Activated naive CD4-positive, alpha-beta T cell treated with anti-CD3 and anti-CD28 coated beads for 36 hours (primary cell): ENCODE measurements at regions not wholly inside any gene's neighbourhood (a gene's known extent, or its start where the extent isn't known, plus 50 kb on each side); places are given as distances from the start of the nearest gene placed in this dataset.

Experiments used
- CTCF ChIA-PET: fragments of 350-600 bp; sonication (Branson Sonifier 250); formaldehyde crosslinking; loops from one replicate; lab custom pipeline; 2021; ENCODE audit warnings: antibody characterized with exemption; lab: Charles Lee
- DNase-seq: peaks from one replicate; pipeline ENCODE4 v3.0.0-alpha.2; 2020
- H3K27ac Mint-ChIP-seq: one replicate; pipeline ENCODE4 v1.8.0; 2021; ENCODE audit warnings: mild to moderate bottlenecking, mixed read lengths
- H3K27me3 Mint-ChIP-seq: one replicate; pipeline ENCODE4 v1.8.0; 2021; ENCODE audit warnings: low read depth, mixed read lengths
- H3K36me3 Mint-ChIP-seq: one replicate; pipeline ENCODE4 v1.8.0; 2021; ENCODE audit warnings: low read depth, mixed read lengths
- H3K4me1 Mint-ChIP-seq: one replicate; pipeline ENCODE4 v1.8.0; 2021; ENCODE audit warnings: low read depth, mixed read lengths
- H3K4me3 Mint-ChIP-seq: one replicate; pipeline ENCODE4 v1.8.0; 2021; ENCODE audit warnings: mild to moderate bottlenecking, moderate library complexity, mixed read lengths
- H3K9me3 Mint-ChIP-seq: one replicate; pipeline ENCODE4 v1.8.0; 2021; ENCODE audit warnings: mixed read lengths
- intact Hi-C: fragments of 100-400 bp; cut with micrococcal nuclease; formaldehyde crosslinking; loops from one replicate; pipeline ENCODE4 v1.15.1; 2023

DNA sequence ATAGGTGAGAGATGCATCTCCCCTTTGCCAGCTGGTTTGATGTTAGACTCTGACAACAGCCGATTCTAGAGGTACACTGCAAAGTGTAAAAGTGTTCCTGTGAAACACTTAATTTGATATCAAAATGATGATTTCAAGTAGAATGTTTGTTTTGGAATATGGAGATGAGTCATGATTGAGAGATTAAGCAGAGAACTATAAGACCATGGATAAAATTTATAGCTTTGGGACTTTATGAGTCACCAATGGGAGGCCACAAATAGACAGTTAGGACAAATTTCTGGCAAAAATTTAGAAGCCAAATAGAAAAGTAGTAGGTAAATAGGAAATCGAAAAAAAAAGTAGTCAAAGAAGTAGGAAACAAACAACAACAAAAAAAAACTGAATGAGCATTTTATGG lies 672.5 kb downstream of the NSUN3 start:
- CTCF ChIA-PET: no interaction called here

DNA sequence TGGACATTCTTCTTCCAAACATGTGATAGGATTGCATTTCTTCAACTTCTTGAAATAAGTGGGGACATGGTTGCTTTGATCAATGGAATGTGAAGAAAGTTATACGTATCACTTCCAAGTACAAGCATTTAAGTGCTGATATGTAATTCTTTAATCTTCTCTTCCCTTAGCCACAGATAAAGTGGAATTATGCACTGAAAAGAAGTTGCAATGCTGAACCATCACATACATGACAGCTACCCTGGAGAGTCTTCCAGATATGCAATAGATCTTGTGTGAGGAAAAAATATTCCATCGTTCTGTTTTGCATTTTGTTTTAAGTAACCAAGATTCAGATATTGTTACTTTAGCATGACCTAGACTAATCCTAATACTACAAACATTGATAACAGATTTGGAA lies 674.3 kb downstream of the NSUN3 start:
- Mint-ChIP-seq H3K27me3 (no peaks in the 10 kb centered on the region), H3K36me3 (no peaks in the 10 kb centered on the region), H3K4me3 (no peak overlapping the region), H3K9me3 (peaks cover 4% of the 10 kb centered on the region), H3K4me1 (no peaks in the 10 kb centered on the region), H3K27ac (no peak overlapping the region)
- CTCF ChIA-PET: no interaction called here
- DNase-seq: no peak
- intact Hi-C loops: no loop called here

More for the DNA sequence above, 672.5 kb downstream of the NSUN3 start:
- Mint-ChIP-seq H3K27me3 (no peaks in the 10 kb centered on the region), H3K27ac (no peak overlapping the region), H3K36me3 (no peaks in the 10 kb centered on the region), H3K4me1 (no peaks in the 10 kb centered on the region), H3K9me3 (peaks cover 4% of the 10 kb centered on the region), H3K4me3 (no peak overlapping the region)
- intact Hi-C loops: no loop called here
- DNase-seq: no peak

DNA sequence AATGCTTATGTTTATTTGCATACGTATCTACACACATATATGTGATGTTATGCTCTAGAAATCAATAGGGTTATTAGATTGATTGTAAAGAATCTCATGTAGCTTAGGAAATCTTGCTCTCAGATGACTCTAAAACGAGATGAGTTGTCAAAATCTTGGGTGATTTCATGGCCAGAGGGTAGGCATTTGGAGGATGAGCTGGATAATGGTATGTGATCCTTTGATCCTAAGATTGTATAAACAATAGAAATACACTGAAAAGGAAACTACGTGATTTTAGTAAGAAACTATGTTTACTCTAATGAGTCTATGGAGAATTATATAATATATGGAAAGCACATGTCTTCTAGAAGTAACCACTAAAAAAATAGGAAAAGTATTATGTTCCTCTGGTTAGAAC lies 676.6 kb downstream of the NSUN3 start:
- no peak for DNase-seq
- Mint-ChIP-seq H3K27ac (no peak overlapping the region), H3K4me3 (no peak overlapping the region), H3K4me1 (no peaks in the 10 kb centered on the region), H3K27me3 (no peaks in the 10 kb centered on the region), H3K36me3 (no peaks in the 10 kb centered on the region), H3K9me3 (peaks cover 9% of the 10 kb centered on the region)
- CTCF ChIA-PET: no interaction called here
- intact Hi-C loops: no loop called here

DNA sequence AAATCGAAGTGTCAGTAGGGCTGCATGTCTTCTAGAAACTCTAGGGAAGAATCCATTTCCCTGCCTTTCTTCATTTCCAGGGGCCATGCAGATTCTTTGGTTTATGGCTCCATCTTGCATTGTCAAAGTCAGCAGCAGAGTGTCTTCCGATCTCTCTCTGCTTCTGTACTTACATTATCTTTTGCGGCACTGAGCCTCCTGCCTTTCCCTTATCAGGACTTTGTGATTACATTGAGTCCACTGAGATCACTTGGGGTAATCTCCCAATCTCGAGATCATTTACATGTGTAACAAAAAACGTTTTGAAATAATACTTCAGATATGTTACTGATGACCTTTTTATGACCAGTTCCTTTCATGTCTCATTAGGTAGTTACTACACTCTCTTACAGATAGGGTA lies 695.9 kb downstream of the NSUN3 start:
- Mint-ChIP-seq H3K27me3 (no peaks in the 10 kb centered on the region), H3K4me3 (no peak overlapping the region), H3K9me3 (peaks cover 6% of the 10 kb centered on the region)

DNA sequence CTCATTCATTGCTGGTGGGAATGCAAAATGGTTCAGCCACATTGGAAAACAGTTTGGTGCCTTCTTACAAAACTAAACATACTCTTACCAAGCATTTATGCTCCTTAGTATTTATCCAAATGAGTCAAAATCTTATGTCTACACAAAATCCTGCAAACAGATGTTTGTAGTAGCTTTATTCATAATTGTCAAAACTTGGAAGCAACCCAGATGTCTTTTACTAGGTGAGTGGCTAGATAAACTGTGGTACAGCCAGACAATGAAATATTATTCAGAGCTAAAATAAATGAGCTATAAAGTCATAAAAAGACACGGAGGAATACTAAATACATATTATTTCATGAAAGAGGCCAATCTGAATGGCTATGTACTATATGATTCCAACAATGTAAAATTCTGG lies 709.5 kb downstream of the NSUN3 start:
- Mint-ChIP-seq H3K27ac (no peak overlapping the region), H3K4me1 (no peaks in the 10 kb centered on the region), H3K36me3 (no peaks in the 10 kb centered on the region), H3K9me3 (peaks cover 3% of the 10 kb centered on the region), H3K27me3 (no peaks in the 10 kb centered on the region), H3K4me3 (no peak overlapping the region)
- intact Hi-C loops: no loop called here
- DNase-seq: no peak
- CTCF ChIA-PET: no interaction called here

More for the DNA sequence above, 695.9 kb downstream of the NSUN3 start:
- Mint-ChIP-seq H3K4me1 (no peaks in the 10 kb centered on the region), H3K36me3 (no peaks in the 10 kb centered on the region), H3K27ac (no peak overlapping the region)
- CTCF ChIA-PET: no interaction called here
- intact Hi-C loops: no loop called here
- no peak for DNase-seq

DNA sequence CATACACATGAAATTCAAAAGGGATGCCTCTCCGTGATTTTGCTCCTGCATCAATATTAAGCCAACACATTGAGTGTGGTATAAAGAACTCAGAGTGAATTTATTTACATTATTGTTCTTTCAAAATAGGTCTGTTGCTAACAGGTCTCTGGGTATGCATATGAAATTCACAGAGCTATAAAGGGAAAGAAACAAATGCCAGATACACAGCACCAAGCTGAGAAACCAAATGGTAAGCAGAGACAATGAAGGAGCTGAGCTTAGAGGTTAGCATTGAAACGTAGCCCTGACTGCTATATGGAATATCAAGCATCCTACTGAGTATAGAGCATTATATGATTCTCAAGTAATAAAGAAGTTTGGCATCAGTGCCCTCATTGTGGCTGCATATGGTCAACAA lies 712.9 kb downstream of the NSUN3 start:
- Mint-ChIP-seq H3K36me3 (no peaks in the 10 kb centered on the region), H3K4me1 (no peaks in the 10 kb centered on the region), H3K27me3 (no peaks in the 10 kb centered on the region), H3K27ac (no peak overlapping the region), H3K9me3 (peaks cover 3% of the 10 kb centered on the region), H3K4me3 (no peak overlapping the region)
- CTCF ChIA-PET: no interaction called here
- no peak for DNase-seq
- intact Hi-C loops: no loop called here

DNA sequence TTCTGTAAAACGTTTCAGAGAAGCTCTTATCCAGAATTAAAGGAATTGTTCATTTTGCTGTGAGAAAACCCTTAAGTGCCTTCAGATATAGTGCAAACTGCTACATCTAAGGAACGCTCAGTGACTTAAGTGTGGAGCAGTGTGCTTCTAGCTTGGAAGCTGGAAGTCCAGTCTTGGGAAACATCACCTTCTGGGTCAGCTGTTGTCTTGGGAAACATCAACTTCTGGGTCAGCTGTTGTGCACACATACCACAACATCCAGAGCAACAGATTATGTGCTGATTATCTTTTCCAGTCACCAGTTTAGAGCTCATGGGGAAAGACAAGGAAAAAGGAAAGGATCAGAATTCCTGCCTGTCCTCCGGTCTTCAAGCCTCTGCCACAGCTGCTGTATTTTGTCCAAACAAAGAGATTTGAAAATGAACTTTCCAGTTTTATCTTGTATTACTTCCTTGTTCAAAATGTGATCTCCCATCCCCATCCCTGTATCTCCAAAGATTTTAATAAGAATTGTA lies 713.6 kb downstream of the NSUN3 start:
- H3K4me1 Mint-ChIP-seq: no peaks in the 10 kb centered on the region
- CTCF ChIA-PET: no interaction called here
- H3K27ac Mint-ChIP-seq: no peak overlapping the region

DNA sequence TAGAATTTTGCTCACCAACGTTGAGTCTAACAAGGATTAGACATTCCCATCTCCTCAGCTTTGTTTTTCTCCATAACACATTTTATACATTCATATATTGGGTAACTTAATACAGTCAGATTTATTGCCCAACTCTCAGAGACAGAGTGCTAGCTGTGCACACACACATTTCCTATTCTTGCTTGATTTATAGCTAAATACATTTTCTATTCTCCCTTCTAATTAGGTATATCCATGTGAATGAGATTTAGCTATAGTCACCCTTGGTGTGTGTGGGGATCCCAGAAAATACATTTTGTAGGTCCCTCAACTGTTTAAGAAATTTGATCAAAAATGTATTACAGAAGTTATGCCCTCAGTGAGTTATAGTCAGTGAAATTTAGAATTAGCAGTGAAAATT lies 715.4 kb downstream of the NSUN3 start:
- Mint-ChIP-seq H3K27ac (no peak overlapping the region), H3K27me3 (no peaks in the 10 kb centered on the region), H3K9me3 (peaks cover 2% of the 10 kb centered on the region), H3K4me1 (no peaks in the 10 kb centered on the region), H3K36me3 (no peaks in the 10 kb centered on the region), H3K4me3 (no peak overlapping the region)
- intact Hi-C loops: no loop called here
- CTCF ChIA-PET: no interaction called here
- no peak for DNase-seq

More for the DNA sequence above, 713.6 kb downstream of the NSUN3 start:
- Mint-ChIP-seq H3K36me3 (no peaks in the 10 kb centered on the region), H3K27me3 (no peaks in the 10 kb centered on the region), H3K9me3 (peaks cover 3% of the 10 kb centered on the region), H3K4me3 (no peak overlapping the region)
- intact Hi-C loops: no loop called here
- DNase-seq: no peak

DNA sequence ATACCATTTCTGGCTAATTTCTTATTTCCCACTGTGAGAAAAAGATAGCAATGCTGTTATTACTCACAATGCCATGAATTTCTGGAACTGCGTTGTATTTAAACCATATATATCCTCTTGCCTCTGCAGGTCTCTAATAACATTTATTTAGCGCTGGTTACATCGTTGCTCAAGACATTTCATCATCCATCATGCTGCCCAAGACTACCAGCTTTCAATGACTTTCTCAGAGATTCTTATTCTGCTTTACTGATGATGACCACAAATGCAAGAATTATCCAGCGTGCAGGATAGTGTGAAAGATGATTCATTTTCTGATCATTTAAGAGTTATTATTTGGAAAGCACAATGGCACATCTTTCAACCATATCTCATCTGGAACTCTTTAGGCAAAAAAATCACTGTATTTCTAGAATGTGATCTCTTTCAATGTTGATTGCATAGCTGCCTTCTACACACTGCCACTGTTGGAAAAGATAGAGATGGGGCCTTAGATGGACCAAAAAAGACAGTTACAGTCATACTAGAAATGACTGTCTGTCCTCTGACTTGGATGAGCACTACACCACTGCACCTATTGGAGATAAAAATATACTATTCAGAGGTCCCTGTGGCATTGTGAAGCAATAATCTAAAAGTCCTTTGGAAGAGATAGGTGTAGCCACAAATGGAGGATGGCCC lies 716.1 kb downstream of the NSUN3 start:
- H3K9me3 Mint-ChIP-seq: peaks cover 2% of the 10 kb centered on the region
- no peaks in the 10 kb centered on the region for H3K27me3 Mint-ChIP-seq
- DNase-seq: no peak
- no peak overlapping the region for H3K27ac Mint-ChIP-seq
- no peaks in the 10 kb centered on the region for H3K36me3 Mint-ChIP-seq
- no peaks in the 10 kb centered on the region for H3K4me1 Mint-ChIP-seq
- intact Hi-C loops: no loop called here
- no peak overlapping the region for H3K4me3 Mint-ChIP-seq
- CTCF ChIA-PET: no interaction called here

DNA sequence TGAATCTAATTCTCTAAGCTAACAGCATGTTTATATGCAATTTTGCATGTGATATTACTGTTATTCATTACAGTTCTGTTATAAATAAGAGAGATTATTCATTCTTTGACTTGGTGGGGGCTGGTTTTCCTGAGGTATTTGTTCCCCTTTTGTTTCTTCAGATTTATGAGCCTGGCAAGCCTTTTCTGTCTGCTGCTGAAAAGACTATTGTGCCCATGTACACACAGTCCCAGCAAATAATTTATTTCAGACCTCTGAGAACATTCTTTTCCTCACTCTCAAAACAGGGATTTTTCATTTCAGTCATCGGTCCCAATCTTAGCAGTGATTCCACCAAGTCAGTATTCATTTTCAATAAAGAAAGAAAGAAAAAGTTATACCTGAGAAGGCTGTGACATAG lies 716.8 kb downstream of the NSUN3 start:
- Mint-ChIP-seq H3K4me3 (no peak overlapping the region), H3K27me3 (no peaks in the 10 kb centered on the region), H3K27ac (no peak overlapping the region), H3K4me1 (no peaks in the 10 kb centered on the region), H3K36me3 (no peaks in the 10 kb centered on the region), H3K9me3 (peaks cover 2% of the 10 kb centered on the region)
- intact Hi-C loops: no loop called here
- CTCF ChIA-PET: no interaction called here
- DNase-seq: no peak

DNA sequence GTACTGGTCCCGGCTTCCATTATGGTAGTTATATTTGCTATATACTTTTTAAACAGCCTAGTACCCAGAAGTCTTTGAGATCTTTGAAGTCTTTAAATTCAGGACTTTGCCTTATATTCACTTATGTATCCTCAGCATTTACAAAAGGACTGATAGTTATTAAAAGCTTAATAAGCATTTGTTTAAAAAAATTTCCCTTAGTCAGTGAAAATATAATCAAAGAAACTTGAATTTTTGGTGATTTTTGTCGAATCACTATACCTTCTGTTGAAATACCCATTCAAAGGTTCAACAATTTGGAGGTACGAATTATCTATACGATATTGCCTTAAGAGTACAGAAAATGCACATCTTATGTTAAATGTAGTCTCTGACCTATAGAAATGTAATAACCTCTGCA lies 721.4 kb downstream of the NSUN3 start:
- no peak overlapping the region for H3K27ac Mint-ChIP-seq
- CTCF ChIA-PET: no interaction called here
- H3K36me3 Mint-ChIP-seq: no peaks in the 10 kb centered on the region
- H3K4me1 Mint-ChIP-seq: no peaks in the 10 kb centered on the region
- no peaks in the 10 kb centered on the region for H3K27me3 Mint-ChIP-seq
- no peak overlapping the region for H3K4me3 Mint-ChIP-seq
- DNase-seq: no peak
- peaks cover 3% of the 10 kb centered on the region for H3K9me3 Mint-ChIP-seq
- intact Hi-C loops: no loop called here

DNA sequence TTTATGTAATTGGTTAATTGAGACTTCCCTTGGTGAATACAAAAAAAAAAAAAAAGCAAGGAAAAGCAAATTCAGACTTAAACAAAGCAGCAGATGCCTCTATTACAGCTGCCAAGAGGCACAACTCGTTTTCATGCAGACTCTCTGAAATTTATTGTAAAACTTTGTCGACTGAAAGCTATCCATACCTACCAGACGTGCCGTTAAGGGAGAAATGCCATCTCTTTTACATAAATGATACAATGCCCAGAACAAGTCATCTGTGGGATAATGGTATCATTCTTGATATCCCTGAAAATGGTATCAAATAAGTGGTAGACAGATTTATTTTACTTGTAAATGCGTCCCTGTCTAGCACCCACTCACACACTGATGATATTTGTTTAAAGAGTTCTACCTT lies 724.2 kb downstream of the NSUN3 start:
- Mint-ChIP-seq H3K36me3 (no peaks in the 10 kb centered on the region), H3K4me3 (no peak overlapping the region), H3K9me3 (peaks cover 2% of the 10 kb centered on the region), H3K27ac (no peak overlapping the region), H3K4me1 (no peaks in the 10 kb centered on the region), H3K27me3 (no peaks in the 10 kb centered on the region)
- intact Hi-C loops: no loop called here
- no peak for DNase-seq
- CTCF ChIA-PET: interaction anchor here (0.6 kb wide), 1 partner anchor 64 kb away, joined by 3 read pairs; no protein-coding TSS in a partner anchor

DNA sequence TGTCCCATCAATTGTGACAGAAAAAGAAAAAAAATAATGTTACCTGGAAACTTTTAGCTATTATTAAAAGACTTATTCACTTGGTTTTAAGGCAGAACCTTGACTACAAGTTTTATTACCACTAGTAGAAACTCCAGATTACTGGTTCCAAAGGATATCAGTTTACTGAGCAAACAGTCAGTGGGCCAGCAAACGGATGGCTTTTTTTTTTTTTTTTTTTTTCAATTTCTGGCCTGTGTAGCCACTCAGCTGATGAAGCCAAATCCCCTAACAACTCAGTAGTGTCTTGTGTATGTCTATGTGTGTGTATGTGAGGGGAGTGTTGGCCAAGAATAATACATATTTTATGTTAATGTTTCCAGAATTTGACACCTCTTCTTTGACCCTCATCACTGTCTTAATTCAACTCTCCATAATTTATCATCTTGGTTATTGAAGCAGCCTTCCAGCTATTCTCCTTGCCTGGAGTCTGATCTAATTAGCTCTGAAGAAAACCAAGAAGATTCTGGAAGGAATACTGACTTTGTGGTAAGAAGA lies 724.9 kb downstream of the NSUN3 start:
- H3K27ac Mint-ChIP-seq: no peak overlapping the region
- H3K36me3 Mint-ChIP-seq: no peaks in the 10 kb centered on the region
- CTCF ChIA-PET: interaction anchor here (0.6 to 0.7 kb wide), 2 partner anchors 65 to 677 kb away, joined by 3 to 5 read pairs; no protein-coding TSS in a partner anchor
- no peaks in the 10 kb centered on the region for H3K4me1 Mint-ChIP-seq
- H3K9me3 Mint-ChIP-seq: peaks cover 2% of the 10 kb centered on the region
- intact Hi-C loops: no loop called here
- H3K4me3 Mint-ChIP-seq: no peak overlapping the region
- no peaks in the 10 kb centered on the region for H3K27me3 Mint-ChIP-seq
- no peak for DNase-seq
